PFSK-1 (cell line): ENCODE measurements at regions not wholly inside any gene's neighbourhood (a gene's known extent, or its start where the extent isn't known, plus 50 kb on each side); places are given as distances from the start of the nearest gene placed in this dataset.

ENCODE experiments used
- FOXP2 ChIP-seq: optimal IDR thresholded peaks from 2 replicates; pipeline ENCODE3; 2011; ENCODE audit warnings: borderline replicate concordance, control low read depth, inconsistent platforms; ENCODE audit not compliant: insufficient read depth; ENCODE audit errors: extremely low read length, extremely low read depth
- POLR2AphosphoS5 ChIP-seq: IDR thresholded peaks from 2 replicates; pipeline ENCODE4 v1.6.1; 2012; ENCODE audit warnings: low read depth, mild to moderate bottlenecking, control low read depth, low read length, moderate library complexity
- REST ChIP-seq, 2 experiments: IDR thresholded peaks; 2 replicates each; pipeline versions ENCODE4 v1.6.1 to v1.8.0; 2011 to 2012; ENCODE audit warnings: low read depth in 2 of 2, low read length in 2 of 2, control low read depth in 1 of 2, inconsistent platforms in 1 of 2, mild to moderate bottlenecking in 1 of 2, moderate library complexity in 1 of 2; ENCODE audit not compliant: insufficient read depth in 1 of 2
- SIN3A ChIP-seq: IDR thresholded peaks from 2 replicates; pipeline ENCODE4 v1.6.1; 2012; ENCODE audit warnings: mild to moderate bottlenecking, low read length, moderate library complexity, borderline replicate concordance; ENCODE audit not compliant: insufficient read depth
- TAF1 ChIP-seq: IDR thresholded peaks from 2 replicates; pipeline ENCODE4 v1.6.1; 2012; ENCODE audit warnings: low read length, control low read depth, borderline replicate concordance; ENCODE audit not compliant: insufficient read depth

GRCh38 chr17:55930291-55930809 lies 179.5 kb downstream of the PCTP start:
- no peak for TF ChIP-seq POLR2AphosphoS5
- TF ChIP-seq SIN3A, result no peak
- TF ChIP-seq FOXP2, result no peak
- no peak for TF ChIP-seq REST (IDR thresholded peaks at IDR 0.05; ENCODE audit: insufficient read depth in 1 of 2, low read depth in 2 of 2, low read length in 2 of 2)
- no peak for TF ChIP-seq TAF1

- TF ChIP-seq POLR2AphosphoS5 (no peak), REST (IDR thresholded peaks at IDR 0.05; ENCODE audit: insufficient read depth in 1 of 2, low read depth in 2 of 2, low read length in 2 of 2) (no peak), FOXP2 (no peak), SIN3A (no peak), TAF1 (no peak)
These were observed 180.6 kb downstream of the PCTP start for GRCh38 chr17:55931446-55931845.

GRCh38 chr17:55932973-55933372 lies 182.1 kb downstream of the PCTP start:
- TF ChIP-seq REST (IDR thresholded peaks at IDR 0.05; ENCODE audit: insufficient read depth in 1 of 2, low read depth in 2 of 2, low read length in 2 of 2) (no peak), TAF1 (no peak), FOXP2 (no peak), POLR2AphosphoS5 (no peak), SIN3A (no peak)

GRCh38 chr17:55959756-55960155 lies 193.5 kb upstream of the ANKFN1 start:
- TF ChIP-seq REST (IDR thresholded peaks at IDR 0.05; ENCODE audit: insufficient read depth in 1 of 2, low read depth in 2 of 2, low read length in 2 of 2) (no peak), POLR2AphosphoS5 (no peak), FOXP2 (no peak), SIN3A (no peak), TAF1 (no peak)

GRCh38 chr17:55961386-55961785 lies 191.9 kb upstream of the ANKFN1 start:
- TF ChIP-seq TAF1 (no peak), FOXP2 (no peak), POLR2AphosphoS5 (no peak), REST (IDR thresholded peaks at IDR 0.05; ENCODE audit: insufficient read depth in 1 of 2, low read depth in 2 of 2, low read length in 2 of 2) (no peak), SIN3A (no peak)
